SK-N-SH (cell line): ENCODE measurements at regions not wholly inside any gene's neighbourhood (a gene's known extent, or its start where the extent isn't known, plus 50 kb on each side); places are given as distances from the start of the nearest gene placed in this dataset.

Experiments
- CTCF ChIA-PET: fragments of 300-600, 350-600 bp; formaldehyde crosslinking; extraction: SDS; loops from one replicate; lab custom pipeline; 2021; lab: Yijun Ruan, JAX
- POLR2A ChIA-PET: fragments of 350-600 bp; sonication (Branson Sonifier 250); formaldehyde crosslinking; extraction: SDS; loops from one replicate; lab custom pipeline; 2020; ENCODE audit warnings: antibody characterized with exemption, inconsistent platforms; lab: Yijun Ruan, JAX
- DNase-seq: peaks from one replicate; pipeline ENCODE4 v3.0.0; 2012
- H2AFZ ChIP-seq: fragments of 200-600 bp; sonication (generic); 2 replicates; pipeline ENCODE4 v1.8.1; 2016; ENCODE audit warnings: antibody characterized with exemption, mild to moderate bottlenecking, low read depth
- H3F3A ChIP-seq: fragments of 200-600 bp; sonication (generic); replicated peaks from 2 replicates; pipeline ENCODE3; 2016; ENCODE audit warnings: antibody characterized with exemption, mild to moderate bottlenecking; ENCODE audit not compliant: insufficient read depth
- H3K27ac ChIP-seq, 2 experiments: fragments of 200-500 bp in 1 of 2; fragments of 200-600 bp in 1 of 2; sonication (Bioruptor generic) in 1 of 2; sonication (generic), shearing (Covaris generic) in 1 of 2; 2 replicates each; pipeline versions ENCODE4 v1.5.1 to v1.6.1; 2014 to 2016; ENCODE audit warnings: low read depth in 2 of 2, inconsistent platforms in 1 of 2, low read length in 1 of 2, mild to moderate bottlenecking in 1 of 2, mixed read lengths in 1 of 2
- H3K27me3 ChIP-seq: fragments of 200-600 bp; sonication (generic), shearing (Covaris generic); 2 replicates; pipeline ENCODE4 v1.6.1; 2016; ENCODE audit warnings: mixed run types; ENCODE audit not compliant: insufficient read depth
- H3K36me3 ChIP-seq, 2 experiments: fragments of 200-500 bp in 1 of 2; fragments of 200-600 bp in 1 of 2; sonication (Bioruptor generic) in 1 of 2; sonication (generic) in 1 of 2; replicated peaks in 1 of 2; 2 replicates each; pipeline versions ENCODE3 to v1.5.1; 2014 to 2016; ENCODE audit warnings: low read length in 1 of 2, mild to moderate bottlenecking in 1 of 2; ENCODE audit not compliant: insufficient read depth in 2 of 2, control insufficient read depth in 1 of 2
- H3K4me1 ChIP-seq, 2 experiments: fragments of 200-500 bp in 1 of 2; fragments of 200-600 bp in 1 of 2; sonication (Bioruptor generic) in 1 of 2; sonication (generic), shearing (Covaris generic) in 1 of 2; 2 replicates each; pipeline versions ENCODE4 v1.5.1 to v1.6.1; 2014 to 2016; ENCODE audit warnings: low read depth in 1 of 2, low read length in 1 of 2, mixed run types in 1 of 2; ENCODE audit not compliant: insufficient read depth in 2 of 2, control insufficient read depth in 1 of 2
- H3K4me2 ChIP-seq: fragments of 200-600 bp; sonication (generic), shearing (Covaris generic); 2 replicates; pipeline ENCODE4 v1.6.1; 2017; ENCODE audit warnings: mixed run types
- H3K4me3 ChIP-seq, 2 experiments: fragments of 200-500 bp in 1 of 2; fragments of 200-600 bp in 1 of 2; sonication (Bioruptor generic) in 1 of 2; sonication (generic), shearing (Covaris generic) in 1 of 2; 2 replicates each; pipeline versions ENCODE4 v1.5.1 to v1.8.1; 2014 to 2016; ENCODE audit warnings: low read depth in 2 of 2, inconsistent platforms in 1 of 2, low read length in 1 of 2, mild to moderate bottlenecking in 1 of 2, mixed read lengths in 1 of 2, moderate library complexity in 1 of 2
- H3K79me2 ChIP-seq: fragments of 200-600 bp; sonication (generic); 2 replicates; pipeline ENCODE4 v1.8.1; 2017; ENCODE audit warnings: mild to moderate bottlenecking; ENCODE audit not compliant: insufficient read depth
- H3K9ac ChIP-seq: fragments of 200-600 bp; sonication (generic); 2 replicates; pipeline ENCODE4 v1.6.1; 2017; ENCODE audit warnings: mixed run types
- H3K9me2 ChIP-seq: fragments of 200-600 bp; sonication (generic); 2 replicates; pipeline ENCODE4 v1.6.1; 2017; ENCODE audit warnings: mixed run types
- H3K9me3 ChIP-seq: fragments of 200-600 bp; sonication (generic); 2 replicates; pipeline ENCODE4 v1.6.1; 2017; ENCODE audit warnings: mixed run types, mild to moderate bottlenecking, moderate library complexity
- H4K20me1 ChIP-seq: fragments of 200-600 bp; sonication (generic); 2 replicates; pipeline ENCODE4 v1.6.1; 2017; ENCODE audit warnings: mild to moderate bottlenecking, mixed run types; ENCODE audit not compliant: insufficient read depth
- EP300 ChIP-seq, 2 experiments: IDR thresholded peaks; 2 replicates each; pipeline versions ENCODE4 v1.4.0 to v1.6.1; 2012; ENCODE audit warnings: borderline replicate concordance in 1 of 2, low read depth in 1 of 2, low read length in 1 of 2
- FOSL2 ChIP-seq: IDR thresholded peaks from 2 replicates; pipeline ENCODE4 v1.4.0; 2012; ENCODE audit warnings: low read depth, mild to moderate bottlenecking, moderate library complexity, borderline replicate concordance
- FOXM1 ChIP-seq: IDR thresholded peaks from 2 replicates; pipeline ENCODE4 v1.4.0; 2012; ENCODE audit warnings: low read depth, mild to moderate bottlenecking
- GATA2 ChIP-seq: sonication (generic); formaldehyde crosslinking; IDR thresholded peaks from 2 replicates; pipeline ENCODE4 v1.5.0; 2020; ENCODE audit warnings: mild to moderate bottlenecking, missing genetic modification reagents
- JUND ChIP-seq: IDR thresholded peaks from 2 replicates; pipeline ENCODE4 v1.4.0; 2012
- NFIC ChIP-seq: IDR thresholded peaks from 2 replicates; pipeline ENCODE4 v1.4.0; 2012; ENCODE audit warnings: borderline replicate concordance
- REST ChIP-seq: IDR thresholded peaks from 2 replicates; pipeline ENCODE4 v1.6.1; 2012; ENCODE audit warnings: mild to moderate bottlenecking, low read depth, low read length, moderate library complexity
- RXRA ChIP-seq: IDR thresholded peaks from 2 replicates; pipeline ENCODE4 v1.4.0; 2012; ENCODE audit warnings: low read depth, mild to moderate bottlenecking, borderline replicate concordance
- SMC3 ChIP-seq: IDR thresholded peaks from 2 replicates; pipeline ENCODE4 v1.6.1; 2012; ENCODE audit warnings: low read depth, low read length, improper control_type of control experiment
- TAF1 ChIP-seq: IDR thresholded peaks from 2 replicates; pipeline ENCODE4 v1.6.1; 2012; ENCODE audit warnings: low read depth, mild to moderate bottlenecking, low read length, moderate library complexity, borderline replicate concordance
- TCF12 ChIP-seq: IDR thresholded peaks from 2 replicates; pipeline ENCODE4 v1.4.0; 2012
- TEAD4 ChIP-seq: IDR thresholded peaks from 2 replicates; pipeline ENCODE4 v1.4.0; 2012; ENCODE audit warnings: mild to moderate bottlenecking, borderline replicate concordance; ENCODE audit not compliant: insufficient read depth
- USF2 ChIP-seq: fragments of 150-350 bp; IDR thresholded peaks from 2 replicates; pipeline ENCODE4 v1.6.1; 2017; ENCODE audit warnings: antibody characterized with exemption, low read length, low read depth, borderline replicate concordance
- YY1 ChIP-seq: IDR thresholded peaks from 2 replicates; pipeline ENCODE4 v1.4.0; 2012; ENCODE audit warnings: low read depth, mild to moderate bottlenecking
- ZBTB33 ChIP-seq: IDR thresholded peaks from 2 replicates; pipeline ENCODE4 v1.4.0; 2012; ENCODE audit warnings: low read depth, borderline replicate concordance
- WGBS: methylation state at CpG from one replicate; pipeline ENCODE4 v1.1.6; 2017; ENCODE audit warnings: low lambda C conversion rate; 5-methylcytosine and 5-hydroxymethylcytosine counted together

- no peak for TF ChIP-seq USF2
- TF ChIP-seq, all 33 proteins: peak for 0
Observed at GRCh38 chr20:11978496-11978895, 60.8 kb downstream of the BTBD3 start (continued).

- POLR2A ChIA-PET, result no interaction called here
- Histone ChIP-seq H3K27me3 (no peaks in the 10 kb centered on the region), H3K9me3 (no peaks in the 10 kb centered on the region), H3K36me3 (no peaks in the 10 kb centered on the region), H3K4me3 (no peak overlapping the region), H3K9ac (no peak overlapping the region), H3F3A (no peaks in the 10 kb centered on the region), H4K20me1 (no peaks in the 10 kb centered on the region), H3K9me2 (no peaks in the 10 kb centered on the region), H3K27ac (no peak overlapping the region), H3K4me2 (no peak overlapping the region), H3K4me1 (no peaks in the 10 kb centered on the region), H2AFZ (no peak overlapping the region), H3K79me2 (no peaks in the 10 kb centered on the region)
- TF ChIP-seq TAF1 (no peak), REST (no peak), JUND (no peak), RXRA (no peak), TEAD4 (no peak), FOXM1 (no peak)
- CTCF ChIA-PET, result no interaction called here
- DNase-seq, result no peak
- 33% methylated on average over 5 of the region's 5 CpGs for WGBS
Observed at GRCh38 chr20:11979306-11979990, 61.8 kb downstream of the BTBD3 start.

- Histone ChIP-seq H4K20me1 (no peaks in the 10 kb centered on the region), H3K27me3 (no peaks in the 10 kb centered on the region), H3K4me2 (no peak overlapping the region), H3K36me3 (no peaks in the 10 kb centered on the region), H3K4me3 (no peak overlapping the region), H3K9me2 (no peaks in the 10 kb centered on the region), H3K9ac (no peak overlapping the region), H3K9me3 (no peaks in the 10 kb centered on the region), H3K4me1 (no peaks in the 10 kb centered on the region), H3F3A (no peaks in the 10 kb centered on the region), H3K79me2 (no peaks in the 10 kb centered on the region), H2AFZ (no peak overlapping the region), H3K27ac (no peak overlapping the region)
- ChIA-PET CTCF (interaction anchor here (0.6 kb wide), 1 partner anchor 64 kb away, joined by 3 read pairs; no protein-coding TSS in a partner anchor), POLR2A (no interaction called here)
- no peak for DNase-seq
- 7% methylated on average over 2 of the region's 2 CpGs for WGBS
- TF ChIP-seq SMC3 (no peak), ZBTB33 (no peak), EP300 (IDR thresholded peaks at IDR 0.05; ENCODE audit: borderline replicate concordance in 1 of 2, low read depth in 1 of 2, low read length in 1 of 2) (no peak), TCF12 (no peak), REST (no peak), GATA2 (CRISPR knock-in tag) (no peak), FOSL2 (no peak), YY1 (no peak), NFIC (no peak), JUND (no peak), FOXM1 (no peak)
Observed at GRCh38 chr20:11980263-11980662, 62.6 kb downstream of the BTBD3 start.
